HG03342 (cell line): ENCODE measurements at regions not wholly inside any gene's neighbourhood (a gene's known extent, or its start where the extent isn't known, plus 50 kb on each side); places are given as distances from the start of the nearest gene placed in this dataset.
"Not testable (repeated sequence)": the region's sequence is repeated elsewhere in the genome, so short reads cannot be mapped to it uniquely, and the experiment has no call there.

ENCODE experiments used
- ATAC-seq: cut with Tn5 transposase; IDR thresholded peaks from one replicate; pipeline ENCODE4 v1.9.1; 2021; ENCODE audit warnings: mild to moderate bottlenecking, moderate library complexity; ENCODE audit not compliant: unreplicated experiment

DNA sequence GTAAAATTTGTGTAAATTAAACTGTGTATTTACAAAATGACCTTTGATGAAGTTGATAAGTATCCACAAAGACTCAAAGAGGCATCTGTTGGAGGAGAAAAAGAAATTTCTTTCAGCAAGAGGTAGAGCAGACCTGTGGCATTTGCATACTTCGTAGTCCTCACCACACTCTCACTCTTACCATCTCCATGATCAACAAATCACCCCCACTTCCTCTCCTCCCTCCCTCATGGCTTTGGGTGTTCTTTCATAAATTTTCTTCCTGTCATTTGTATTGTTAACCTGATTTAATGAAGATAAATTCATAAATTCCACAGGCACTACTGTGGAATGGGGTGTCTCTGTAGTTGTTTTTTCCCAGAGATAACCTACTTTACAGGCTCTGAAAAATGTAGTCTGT, 366.5 kb downstream of the ZNF674 start:
- no peak for ATAC-seq

- ATAC-seq = no peak
Observed at GRCh38 chrX:46173159-46173558, 372.1 kb downstream of the ZNF674 start.

DNA sequence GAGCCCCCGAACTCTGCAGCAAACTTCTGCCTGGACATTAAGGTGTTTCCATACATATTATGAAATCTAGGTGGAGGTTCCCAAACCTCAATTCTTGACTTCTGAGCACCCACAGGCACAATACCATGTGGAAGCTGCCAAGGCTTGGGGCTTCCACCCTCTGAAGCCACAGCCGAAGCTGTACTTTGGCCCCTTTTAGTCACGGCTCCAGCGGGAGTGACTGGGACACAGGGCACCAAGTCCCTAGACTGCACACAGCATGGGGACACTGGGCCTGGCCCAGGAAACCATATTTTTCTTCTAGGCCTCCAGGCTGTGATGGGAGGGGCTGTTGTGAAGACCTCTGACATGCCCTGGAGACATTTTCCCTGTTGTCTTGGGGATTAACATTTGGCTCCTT, 373.8 kb downstream of the ZNF674 start:
- ATAC-seq = not testable (repeated sequence)

DNA sequence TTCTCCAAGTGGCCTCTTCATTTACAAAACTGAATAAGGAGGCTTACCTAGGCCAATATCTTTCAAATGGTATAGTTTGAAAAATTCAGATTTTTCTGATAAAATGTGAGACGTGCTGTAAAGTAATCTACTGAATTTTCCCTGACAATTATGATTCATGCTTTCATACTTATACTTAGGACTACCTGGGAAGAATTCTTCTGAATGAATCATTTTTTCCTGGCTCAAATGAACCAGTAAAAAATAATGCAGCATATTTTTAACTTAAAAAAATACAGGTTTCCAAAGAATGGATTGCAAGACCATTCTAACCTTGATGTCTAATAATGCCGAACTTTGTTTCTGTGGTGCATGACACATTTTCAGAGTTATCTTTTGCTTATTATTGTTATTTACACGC, 375.4 kb downstream of the ZNF674 start:
- ATAC-seq = no peak

DNA sequence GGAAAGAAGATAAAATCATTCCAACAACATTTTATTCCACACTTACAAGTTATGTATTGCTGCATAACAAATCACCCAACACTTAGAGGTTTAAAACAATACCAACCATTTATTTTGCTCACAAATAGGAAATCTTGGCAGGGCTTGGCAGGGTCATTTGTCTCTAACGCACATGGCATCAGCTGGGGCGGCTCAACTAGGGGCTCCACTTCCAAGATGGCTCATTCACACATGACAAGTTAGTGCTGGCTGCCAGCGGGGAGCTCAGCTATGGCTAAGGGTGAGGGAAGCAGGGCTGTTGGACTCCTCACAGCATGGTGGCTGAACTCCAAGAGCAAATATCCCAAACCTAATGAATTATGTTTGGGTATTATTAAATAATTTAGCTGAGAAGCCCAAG, 377.0 kb downstream of the ZNF674 start:
- no peak for ATAC-seq

- ATAC-seq = no peak
Observed at GRCh38 chrX:46165866-46166265, 379.4 kb downstream of the ZNF674 start.

DNA sequence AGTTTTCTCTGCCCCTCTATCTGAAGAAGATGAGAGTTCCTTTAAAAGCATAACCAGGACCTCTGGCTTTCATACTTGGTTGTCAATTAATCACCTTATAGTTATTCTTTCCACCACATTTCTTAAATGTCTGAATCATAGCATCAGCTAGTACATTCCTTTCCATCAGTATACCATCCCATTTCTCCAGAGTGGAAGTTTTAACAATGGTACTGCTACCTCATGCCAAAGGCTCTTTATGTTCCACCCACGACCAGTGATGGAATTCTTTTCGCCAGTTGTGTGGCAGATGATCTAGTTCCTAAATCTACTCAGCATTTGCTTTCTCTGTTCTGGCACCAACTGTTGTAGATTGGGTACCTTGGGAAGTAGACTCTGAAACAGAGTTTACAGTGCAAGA, 379.8 kb downstream of the ZNF674 start:
- no peak for ATAC-seq

DNA sequence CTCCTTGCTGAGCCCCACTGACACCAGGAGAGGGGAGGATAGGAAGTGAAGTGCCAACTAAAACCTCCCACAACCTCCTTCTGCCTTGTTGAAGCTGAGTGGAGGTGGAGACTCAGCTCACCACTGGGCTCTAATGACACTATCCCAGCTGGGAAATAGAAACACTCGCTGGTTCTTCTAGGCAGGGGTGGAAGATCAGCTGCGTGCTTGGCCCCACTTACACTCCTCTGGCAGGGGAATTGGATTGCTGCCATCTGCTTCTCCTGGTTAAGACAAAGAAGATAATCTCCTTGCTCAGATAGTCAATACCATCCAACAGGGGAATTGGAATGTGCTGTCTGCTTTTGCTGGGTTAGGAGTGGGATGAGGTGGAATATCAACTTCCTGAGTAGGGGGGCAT, 392.5 kb downstream of the ZNF674 start:
- ATAC-seq = no peak

DNA sequence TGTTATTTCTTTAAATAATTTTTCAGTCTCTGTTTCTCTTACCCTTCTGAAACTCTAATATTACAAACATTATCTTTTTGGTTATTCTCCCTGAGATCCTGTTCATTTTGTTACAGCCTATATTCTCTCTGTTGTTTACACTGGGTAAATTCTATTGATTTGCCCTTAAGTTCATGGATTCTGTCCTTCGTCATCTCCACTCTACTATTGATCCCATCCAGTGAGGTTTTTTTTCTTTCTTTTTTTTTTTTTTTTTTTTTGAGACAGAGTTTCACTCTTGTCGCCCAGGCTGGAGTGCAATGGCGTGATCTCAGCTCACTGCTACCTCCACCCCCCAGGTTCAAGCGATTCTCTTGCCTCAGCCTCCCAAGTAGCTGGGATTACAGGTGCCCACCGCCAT, 393.9 kb downstream of the ZNF674 start:
- ATAC-seq = not testable (repeated sequence)

- ATAC-seq = no peak
Observed at GRCh38 chrX:46144566-46144965, 400.7 kb downstream of the ZNF674 start.

DNA sequence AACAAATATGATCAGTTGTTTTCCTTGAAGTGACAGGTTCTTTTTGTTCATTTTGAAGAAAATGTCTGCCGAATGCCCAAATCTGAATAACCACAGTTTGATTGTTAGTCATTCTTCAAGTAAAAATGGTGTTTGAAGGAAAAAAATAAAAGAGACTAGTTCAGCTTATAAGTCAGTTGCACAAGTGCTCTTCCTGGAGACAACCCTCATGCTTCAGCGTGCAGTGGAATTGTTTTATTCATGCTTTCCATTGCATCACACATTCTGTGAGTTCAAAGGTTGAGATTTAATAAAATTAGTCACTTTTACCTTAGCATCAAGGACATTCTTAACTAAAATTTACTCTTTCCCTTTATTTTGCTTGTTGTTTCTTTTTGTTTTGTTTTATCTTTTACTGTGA, 404.9 kb downstream of the ZNF674 start:
- ATAC-seq = no peak

DNA sequence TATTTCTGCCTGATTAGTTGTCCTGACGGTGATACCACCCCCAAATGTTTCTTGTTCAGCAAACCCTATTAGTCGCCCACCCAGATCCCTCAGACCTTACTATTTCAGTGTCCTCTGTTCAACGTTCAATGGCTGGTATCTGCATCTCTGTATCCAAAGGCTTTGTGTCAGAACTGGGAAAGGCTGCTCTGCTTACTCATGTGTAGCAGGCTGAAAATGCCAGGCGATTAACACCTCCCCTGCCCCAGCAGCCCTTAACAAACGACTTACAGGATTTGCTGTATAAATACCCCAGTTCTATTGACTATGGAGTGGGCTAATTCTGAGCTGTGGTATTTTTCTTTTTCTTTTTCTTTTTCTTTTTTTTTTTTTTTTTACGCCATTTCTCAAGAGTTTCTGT, 415.0 kb downstream of the ZNF674 start:
- no peak for ATAC-seq

DNA sequence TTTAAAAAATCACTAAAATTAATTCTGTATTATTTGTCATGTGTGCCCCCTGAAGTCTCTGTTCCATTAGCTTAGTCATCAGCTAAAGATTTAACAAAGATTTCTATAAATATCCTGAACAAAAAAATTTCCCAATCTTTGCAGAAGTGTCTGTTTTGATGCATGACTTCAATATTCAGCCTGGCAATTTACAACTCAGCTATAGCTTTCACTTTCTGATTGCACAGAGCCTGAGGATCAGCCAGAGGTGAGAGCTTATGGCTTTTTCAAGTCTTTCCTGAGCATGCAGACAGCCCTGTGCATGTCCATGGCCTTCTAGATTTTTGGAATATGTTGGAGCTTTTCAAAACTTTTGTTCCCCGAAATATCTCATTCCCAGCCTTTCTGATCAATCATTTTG, 420.1 kb downstream of the ZNF674 start:
- no peak for ATAC-seq

DNA sequence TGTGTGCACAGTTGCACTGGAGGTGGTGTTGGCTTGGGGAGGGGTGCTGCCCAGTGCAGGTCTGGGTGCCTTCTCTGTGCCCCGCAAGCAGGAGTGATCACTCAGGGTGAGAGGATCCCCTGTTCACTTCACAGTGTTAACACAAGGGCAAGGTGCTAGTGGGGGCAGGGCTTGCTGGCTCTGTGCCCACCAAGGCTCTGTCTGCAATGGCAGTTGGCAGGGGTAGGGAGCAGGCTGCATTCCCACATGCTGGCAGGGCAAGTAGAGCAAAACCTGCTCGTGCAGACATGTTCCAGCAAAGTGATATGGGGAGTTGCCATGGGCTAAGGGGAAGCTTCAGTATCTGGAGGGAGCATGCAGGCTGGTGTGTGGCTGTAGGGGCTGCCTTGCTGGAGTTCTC, 428.0 kb downstream of the ZNF674 start:
- no peak for ATAC-seq

DNA sequence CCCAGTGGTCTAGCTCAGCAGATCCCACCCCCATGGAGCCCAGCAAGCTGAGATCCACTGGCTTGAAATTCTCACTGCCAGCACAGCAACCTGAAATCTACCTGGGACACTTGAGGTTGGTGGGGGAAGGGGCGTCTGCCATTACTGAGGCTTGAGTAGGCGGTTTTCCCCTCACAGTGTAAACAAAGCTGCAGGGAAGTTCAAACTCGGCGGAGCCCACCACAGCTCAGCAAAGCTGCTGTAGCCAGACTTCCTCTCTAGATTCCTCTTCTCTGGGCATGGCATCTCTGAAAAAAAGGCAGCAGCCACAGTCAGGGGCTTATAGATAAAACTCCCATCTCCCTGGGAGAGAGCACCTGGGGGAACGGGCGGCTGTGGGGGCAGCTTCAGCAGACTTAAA, 457.9 kb downstream of the ZNF674 start:
- ATAC-seq = not testable (repeated sequence)

DNA sequence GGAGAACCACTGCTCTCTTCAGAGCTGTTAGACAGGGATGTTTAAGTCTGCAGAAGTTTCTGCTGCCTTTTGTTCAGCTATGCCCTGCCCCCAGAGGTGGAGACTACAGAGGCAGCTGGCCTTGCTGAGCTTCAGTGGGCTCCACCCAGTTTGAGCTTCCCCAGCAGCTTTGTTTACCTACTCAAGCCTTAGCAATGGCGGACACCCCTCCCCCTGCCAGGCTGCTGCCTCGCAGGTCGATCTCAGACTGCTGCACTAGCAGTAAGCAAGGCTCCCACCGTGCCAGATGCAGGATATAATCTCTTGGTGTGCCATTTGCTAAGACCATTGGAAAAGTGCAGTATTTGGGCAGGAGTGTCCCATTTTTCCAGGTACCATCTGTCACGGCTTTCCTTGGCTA, 465.1 kb downstream of the ZNF674 start:
- not testable (repeated sequence) for ATAC-seq

DNA sequence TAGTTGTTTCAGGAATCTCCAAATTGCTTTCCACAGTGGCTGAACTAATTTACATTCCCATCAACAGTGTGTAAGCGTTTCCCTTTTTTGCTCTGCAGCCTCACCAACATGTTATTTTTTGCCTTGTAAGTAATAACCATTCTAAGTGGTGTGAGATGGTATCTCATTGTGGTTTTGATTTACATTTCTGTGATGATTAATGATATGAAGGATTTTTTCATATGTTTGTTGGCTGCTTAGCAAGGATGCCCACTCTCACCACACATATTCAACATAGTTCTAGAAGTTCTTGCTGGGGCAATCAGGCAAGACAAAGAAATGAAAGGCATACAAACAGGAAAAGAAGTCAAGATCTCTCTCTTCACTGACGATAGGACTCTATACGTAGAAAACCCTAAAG, 472.4 kb downstream of the ZNF674 start:
- ATAC-seq = no peak

DNA sequence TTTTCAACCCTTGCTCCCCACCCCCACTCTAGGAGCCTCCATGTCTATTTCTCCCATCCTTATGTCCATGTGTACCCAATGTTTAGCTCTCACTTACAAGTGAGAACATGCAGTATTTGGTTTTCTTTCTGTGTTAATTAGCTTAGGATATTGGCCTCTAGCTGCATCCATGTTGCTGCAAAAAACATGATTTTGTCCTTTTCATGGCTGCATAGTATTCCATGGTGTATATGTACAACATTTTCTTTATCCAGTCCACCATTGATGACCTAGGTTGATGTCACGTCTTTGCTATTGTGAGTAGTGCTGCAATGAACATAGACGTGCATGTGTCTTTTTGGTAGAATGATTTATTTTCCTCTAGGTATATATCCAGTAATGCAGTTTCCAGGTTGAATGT, 472.8 kb downstream of the ZNF674 start:
- no peak for ATAC-seq

DNA sequence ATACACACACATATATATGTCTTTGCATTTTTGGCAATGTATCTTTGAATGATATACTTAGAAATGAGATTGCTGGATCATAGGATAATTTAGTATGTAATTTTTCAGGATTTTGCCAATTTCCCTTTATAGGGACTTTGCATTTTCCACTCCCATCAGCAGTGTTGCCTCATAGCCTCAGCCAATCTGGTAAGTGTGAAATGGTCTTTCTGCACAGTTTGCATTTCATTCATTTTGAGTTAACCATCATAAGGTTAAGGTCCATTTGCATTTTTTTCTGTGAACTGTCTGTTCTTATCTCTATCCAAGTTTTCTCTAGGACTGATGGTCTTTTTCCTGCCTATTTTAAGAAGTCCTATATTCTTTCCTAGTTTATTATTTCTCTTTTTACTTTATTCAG, 474.8 kb downstream of the ZNF674 start:
- no peak for ATAC-seq

GRCh38 chrX:46059316-46059715, 485.9 kb downstream of the ZNF674 start:
- ATAC-seq = no peak

DNA sequence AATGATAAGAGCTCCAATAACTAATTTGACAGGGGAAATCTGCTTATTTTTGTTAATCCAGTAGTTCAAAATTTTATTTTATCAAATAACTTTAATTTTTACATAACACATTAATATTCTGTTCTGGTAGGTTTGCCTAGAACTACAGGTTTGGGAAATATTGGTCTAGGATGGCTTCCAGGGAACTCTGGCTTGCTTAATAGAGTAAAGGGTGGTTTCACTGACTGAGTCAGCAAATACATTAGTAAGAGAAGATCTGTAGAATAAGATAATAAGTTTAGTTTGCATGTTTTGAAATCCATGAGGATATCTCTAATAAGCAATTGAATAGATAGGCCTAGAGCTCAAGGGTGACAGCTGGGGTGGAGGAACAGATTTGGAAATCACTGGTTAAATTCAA, 500.7 kb downstream of the ZNF674 start:
- ATAC-seq = no peak

- ATAC-seq = no peak
Observed at GRCh38 chrX:46040001-46040400, 505.2 kb downstream of the ZNF674 start.

- ATAC-seq = no peak
Observed at GRCh38 chrX:46039526-46039925, 505.7 kb downstream of the ZNF674 start.

- no peak for ATAC-seq
Observed at GRCh38 chrX:46036508-46036907, 508.7 kb downstream of the ZNF674 start.
